Neural progenitor cell (in vitro differentiated cells): ENCODE measurements at regions not wholly inside any gene's neighbourhood (a gene's known extent, or its start where the extent isn't known, plus 50 kb on each side); places are given as distances from the start of the nearest gene placed in this dataset.

Experiments
- CTCF ChIP-seq: fragments of 200-600 bp; sonication (generic); IDR thresholded peaks from 2 replicates; pipeline ENCODE4 v1.5.1; 2017; ENCODE audit warnings: antibody characterized with exemption, mild to moderate bottlenecking
- EZH2 ChIP-seq: fragments of 200-600 bp; sonication (generic); IDR thresholded peaks from 2 replicates; pipeline ENCODE4 v1.6.1; 2017; ENCODE audit warnings: antibody characterized with exemption, mild to moderate bottlenecking, moderate library complexity
- EZH2phosphoT487 ChIP-seq: fragments of 200-600 bp; sonication (generic); IDR thresholded peaks from 2 replicates; pipeline ENCODE4 v1.6.1; 2017; ENCODE audit warnings: antibody characterized with exemption

GRCh38 chr3:117887031-117887430 lies 1147.6 kb downstream of the IGSF11 start:
- no peak for TF ChIP-seq CTCF
- TF ChIP-seq EZH2: no peak
- TF ChIP-seq EZH2phosphoT487: no peak
